ENCODE measurements at regions not wholly inside any gene's neighbourhood (a gene's known extent, or its start where the extent isn't known, plus 50 kb on each side); places are given as distances from the start of the nearest gene placed in this dataset.

DNA sequence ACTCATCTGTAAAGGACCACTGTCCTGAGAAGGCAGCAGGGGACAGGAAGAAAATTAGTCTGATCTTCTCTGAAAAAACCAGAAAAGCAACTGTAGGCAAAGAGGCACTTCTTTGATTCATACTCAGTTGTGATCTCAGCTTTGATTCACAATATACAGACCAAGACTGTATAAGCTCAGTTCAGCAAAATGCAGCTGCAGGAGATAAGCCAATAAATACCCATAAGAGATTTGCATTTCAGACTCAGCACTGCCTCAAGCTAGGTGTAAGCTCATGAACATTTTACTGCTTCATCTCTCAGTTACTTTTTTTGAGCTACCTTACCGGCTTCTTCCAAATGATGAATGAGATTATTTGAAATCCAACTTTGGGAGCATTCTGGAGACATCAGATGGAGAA is 64.2 kb upstream of the LYZL1 start:
- TF ChIP-seq, protein P1, sequence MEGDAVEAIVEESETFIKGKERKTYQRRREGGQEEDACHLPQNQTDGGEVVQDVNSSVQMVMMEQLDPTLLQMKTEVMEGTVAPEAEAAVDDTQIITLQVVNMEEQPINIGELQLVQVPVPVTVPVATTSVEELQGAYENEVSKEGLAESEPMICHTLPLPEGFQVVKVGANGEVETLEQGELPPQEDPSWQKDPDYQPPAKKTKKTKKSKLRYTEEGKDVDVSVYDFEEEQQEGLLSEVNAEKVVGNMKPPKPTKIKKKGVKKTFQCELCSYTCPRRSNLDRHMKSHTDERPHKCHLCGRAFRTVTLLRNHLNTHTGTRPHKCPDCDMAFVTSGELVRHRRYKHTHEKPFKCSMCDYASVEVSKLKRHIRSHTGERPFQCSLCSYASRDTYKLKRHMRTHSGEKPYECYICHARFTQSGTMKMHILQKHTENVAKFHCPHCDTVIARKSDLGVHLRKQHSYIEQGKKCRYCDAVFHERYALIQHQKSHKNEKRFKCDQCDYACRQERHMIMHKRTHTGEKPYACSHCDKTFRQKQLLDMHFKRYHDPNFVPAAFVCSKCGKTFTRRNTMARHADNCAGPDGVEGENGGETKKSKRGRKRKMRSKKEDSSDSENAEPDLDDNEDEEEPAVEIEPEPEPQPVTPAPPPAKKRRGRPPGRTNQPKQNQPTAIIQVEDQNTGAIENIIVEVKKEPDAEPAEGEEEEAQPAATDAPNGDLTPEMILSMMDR (IDR thresholded peaks at IDR 0.05): no peak
- TF ChIP-seq POLR2A (IDR thresholded peaks at IDR 0.05) (no peak), POLR2AphosphoS5 (IDR thresholded peaks at IDR 0.05; ENCODE audit: insufficient read depth in 1 of 2, low read depth in 1 of 2) (no peak)
